Natural killer cell (primary cell): ENCODE measurements at regions not wholly inside any gene's neighbourhood (a gene's known extent, or its start where the extent isn't known, plus 50 kb on each side); places are given as distances from the start of the nearest gene placed in this dataset.

Experiments
- ATAC-seq, 3 donors: fragments of 150-1000 bp in 2 of 3; fragments of 200-7000 bp in 1 of 3; cut with Tn5 transposase; 1 replicate in 1 of 3; 2 replicates in 2 of 3; pipeline ENCODE4 v1.10.0; 2021; ENCODE audit warnings: mild to moderate bottlenecking in 2 of 3, moderate library complexity in 2 of 3
- DNase-seq, 2 donors: peaks; one replicate each; pipeline versions ENCODE4 v3.0.0 to v3.0.0-alpha.2; 2013 to 2021; ENCODE audit warnings: mixed read lengths in 1 of 2
- H3K27ac ChIP-seq: one replicate; pipeline ENCODE4 v1.5.1; 2013; ENCODE audit warnings: mild to moderate bottlenecking, low read length
- H3K27me3 ChIP-seq: one replicate; pipeline ENCODE4 v1.6.1; 2013; ENCODE audit warnings: low read length; ENCODE audit not compliant: control insufficient read depth, insufficient read depth
- H3K36me3 ChIP-seq: one replicate; pipeline ENCODE4 v1.6.1; 2013; ENCODE audit warnings: low read length; ENCODE audit not compliant: control insufficient read depth, insufficient read depth
- H3K4me1 ChIP-seq: one replicate; pipeline ENCODE4 v1.6.1; 2013; ENCODE audit warnings: low read length; ENCODE audit not compliant: control insufficient read depth, insufficient read depth
- H3K4me3 ChIP-seq: one replicate; pipeline ENCODE4 v1.5.1; 2013; ENCODE audit warnings: low read length
- H3K9me3 ChIP-seq: one replicate; pipeline ENCODE4 v1.6.1; 2013; ENCODE audit warnings: low read length; ENCODE audit not compliant: control insufficient read depth, insufficient read depth
- H3K27ac Mint-ChIP-seq, 2 donors: one replicate each; pipeline ENCODE4 v1.8.0; 2022; ENCODE audit warnings: mild to moderate bottlenecking in 2 of 2, mixed read lengths in 2 of 2, moderate library complexity in 1 of 2
- H3K27me3 Mint-ChIP-seq, 2 donors: one replicate each; pipeline ENCODE4 v1.8.0; 2022; ENCODE audit warnings: low read depth in 2 of 2, mixed read lengths in 2 of 2
- H3K36me3 Mint-ChIP-seq: one replicate; pipeline ENCODE4 v1.8.0; 2022; ENCODE audit warnings: mixed read lengths
- H3K4me1 Mint-ChIP-seq, 2 donors: one replicate each; pipeline ENCODE4 v1.8.0; 2022; ENCODE audit warnings: mixed read lengths in 2 of 2
- H3K4me3 Mint-ChIP-seq: one replicate; pipeline ENCODE4 v1.8.0; 2022; ENCODE audit warnings: mild to moderate bottlenecking, moderate library complexity, mixed read lengths
- H3K9me3 Mint-ChIP-seq, 2 donors: one replicate each; pipeline ENCODE4 v1.8.0; 2022; ENCODE audit warnings: mixed read lengths in 2 of 2
- WGBS: methylation state at CpG from one replicate; pipeline ENCODE4 v1.1.7; 2013; ENCODE audit warnings: missing lambda C conversion rate; ENCODE audit not compliant: insufficient coverage; 5-methylcytosine and 5-hydroxymethylcytosine counted together
- intact Hi-C: fragments of 100-400 bp; cut with micrococcal nuclease; formaldehyde crosslinking; loops from one replicate; pipeline ENCODE4 v1.14.2; 2022
- TF ChIP-seq, protein P1 (sequence below): fragments of 200-600 bp; IDR thresholded peaks from one replicate; pipeline ENCODE4 v1.8.0; 2022; ENCODE audit warnings: antibody characterized with exemption

DNA sequence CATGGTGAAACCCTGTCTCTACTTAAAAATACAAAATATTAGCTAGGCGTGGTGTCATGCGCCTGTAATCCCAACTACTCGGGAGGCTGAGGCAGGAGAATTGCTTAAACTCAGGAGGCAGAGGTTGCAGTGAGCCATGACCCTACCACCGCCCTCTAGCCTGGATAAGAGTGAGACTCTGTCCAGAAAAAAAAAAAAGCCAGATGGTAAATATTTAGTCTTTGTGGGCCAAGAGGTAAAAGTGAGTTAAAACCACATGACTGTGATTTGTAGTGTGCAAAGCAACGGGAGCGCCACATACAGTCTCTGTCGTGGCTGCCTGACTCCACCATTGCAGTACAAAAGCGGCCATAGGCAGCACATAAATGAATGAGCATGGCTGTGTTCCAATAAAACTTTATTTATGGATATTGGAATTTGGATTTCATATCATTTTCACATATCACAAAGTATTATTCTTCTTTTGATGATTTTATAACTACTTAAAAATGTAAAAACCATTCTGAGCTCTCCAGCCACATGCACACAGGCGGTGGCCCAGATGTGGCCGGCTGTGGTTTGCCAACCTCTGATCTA lies 51.8 kb upstream of the CASZ1 start:
- H3K27ac Mint-ChIP-seq: no peak overlapping the region
- no peak overlapping the region for H3K4me3 Mint-ChIP-seq
- DNase-seq (no peak), ATAC-seq (no peak)
- H3K27ac ChIP-seq: no peak overlapping the region
- H3K36me3 Mint-ChIP-seq: no peaks in the 10 kb centered on the region
- peaks cover 12 to 28% of the 10 kb centered on the region in 2 donors for H3K27me3 Mint-ChIP-seq
- H3K4me1 Mint-ChIP-seq: no peaks in the 10 kb centered on the region
- H3K4me1 ChIP-seq: no peaks in the 10 kb centered on the region
- intact Hi-C loops: no loop called here
- H3K36me3 ChIP-seq: no peaks in the 10 kb centered on the region
- H3K4me3 ChIP-seq: no peak overlapping the region
- no peaks in the 10 kb centered on the region for H3K27me3 ChIP-seq
- no peaks in the 10 kb centered on the region for H3K9me3 ChIP-seq
- H3K9me3 Mint-ChIP-seq: no peaks in the 10 kb centered on the region
- 80% methylated on average over 10 of the region's 10 CpGs for WGBS
- TF ChIP-seq, protein P1, sequence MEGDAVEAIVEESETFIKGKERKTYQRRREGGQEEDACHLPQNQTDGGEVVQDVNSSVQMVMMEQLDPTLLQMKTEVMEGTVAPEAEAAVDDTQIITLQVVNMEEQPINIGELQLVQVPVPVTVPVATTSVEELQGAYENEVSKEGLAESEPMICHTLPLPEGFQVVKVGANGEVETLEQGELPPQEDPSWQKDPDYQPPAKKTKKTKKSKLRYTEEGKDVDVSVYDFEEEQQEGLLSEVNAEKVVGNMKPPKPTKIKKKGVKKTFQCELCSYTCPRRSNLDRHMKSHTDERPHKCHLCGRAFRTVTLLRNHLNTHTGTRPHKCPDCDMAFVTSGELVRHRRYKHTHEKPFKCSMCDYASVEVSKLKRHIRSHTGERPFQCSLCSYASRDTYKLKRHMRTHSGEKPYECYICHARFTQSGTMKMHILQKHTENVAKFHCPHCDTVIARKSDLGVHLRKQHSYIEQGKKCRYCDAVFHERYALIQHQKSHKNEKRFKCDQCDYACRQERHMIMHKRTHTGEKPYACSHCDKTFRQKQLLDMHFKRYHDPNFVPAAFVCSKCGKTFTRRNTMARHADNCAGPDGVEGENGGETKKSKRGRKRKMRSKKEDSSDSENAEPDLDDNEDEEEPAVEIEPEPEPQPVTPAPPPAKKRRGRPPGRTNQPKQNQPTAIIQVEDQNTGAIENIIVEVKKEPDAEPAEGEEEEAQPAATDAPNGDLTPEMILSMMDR: no peak

DNA sequence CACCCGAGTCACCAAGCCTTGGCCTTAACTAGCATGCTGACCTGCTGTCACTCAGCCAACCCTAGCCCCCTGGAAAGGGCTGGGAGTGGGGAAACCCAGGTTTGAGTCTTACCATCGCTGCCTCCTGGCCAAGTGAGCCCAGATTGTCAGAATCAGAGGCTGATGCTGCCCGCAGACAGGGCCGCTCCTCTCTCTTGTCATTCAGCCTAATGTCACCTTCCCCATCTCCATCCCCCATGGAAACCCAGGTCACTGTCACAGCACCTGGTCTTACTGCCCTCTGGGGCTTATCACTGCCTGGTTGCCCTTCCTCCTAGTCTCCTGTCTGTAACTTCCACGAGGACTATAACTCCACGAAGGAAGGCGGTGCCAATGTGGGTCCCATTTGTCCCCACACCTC lies 53.6 kb upstream of the CASZ1 start:
- no peak overlapping the region for H3K27ac Mint-ChIP-seq
- TF ChIP-seq, protein P1: no peak
- H3K36me3 ChIP-seq: no peaks in the 10 kb centered on the region
- H3K9me3 ChIP-seq: no peaks in the 10 kb centered on the region
- no peaks in the 10 kb centered on the region for H3K9me3 Mint-ChIP-seq
- WGBS: 83% methylated on average over 7 of the region's 7 CpGs
- peaks cover 3 to 14% of the 10 kb centered on the region in 2 donors for H3K27me3 Mint-ChIP-seq
- no peaks in the 10 kb centered on the region for H3K4me1 Mint-ChIP-seq
- no peaks in the 10 kb centered on the region for H3K36me3 Mint-ChIP-seq
- no peak overlapping the region for H3K4me3 Mint-ChIP-seq
- H3K4me3 ChIP-seq: no peak overlapping the region
- intact Hi-C loops: no loop called here
- no peaks in the 10 kb centered on the region for H3K27me3 ChIP-seq
- no peak overlapping the region for H3K27ac ChIP-seq
- H3K4me1 ChIP-seq: no peaks in the 10 kb centered on the region
- ATAC-seq (no peak), DNase-seq (no peak)

DNA sequence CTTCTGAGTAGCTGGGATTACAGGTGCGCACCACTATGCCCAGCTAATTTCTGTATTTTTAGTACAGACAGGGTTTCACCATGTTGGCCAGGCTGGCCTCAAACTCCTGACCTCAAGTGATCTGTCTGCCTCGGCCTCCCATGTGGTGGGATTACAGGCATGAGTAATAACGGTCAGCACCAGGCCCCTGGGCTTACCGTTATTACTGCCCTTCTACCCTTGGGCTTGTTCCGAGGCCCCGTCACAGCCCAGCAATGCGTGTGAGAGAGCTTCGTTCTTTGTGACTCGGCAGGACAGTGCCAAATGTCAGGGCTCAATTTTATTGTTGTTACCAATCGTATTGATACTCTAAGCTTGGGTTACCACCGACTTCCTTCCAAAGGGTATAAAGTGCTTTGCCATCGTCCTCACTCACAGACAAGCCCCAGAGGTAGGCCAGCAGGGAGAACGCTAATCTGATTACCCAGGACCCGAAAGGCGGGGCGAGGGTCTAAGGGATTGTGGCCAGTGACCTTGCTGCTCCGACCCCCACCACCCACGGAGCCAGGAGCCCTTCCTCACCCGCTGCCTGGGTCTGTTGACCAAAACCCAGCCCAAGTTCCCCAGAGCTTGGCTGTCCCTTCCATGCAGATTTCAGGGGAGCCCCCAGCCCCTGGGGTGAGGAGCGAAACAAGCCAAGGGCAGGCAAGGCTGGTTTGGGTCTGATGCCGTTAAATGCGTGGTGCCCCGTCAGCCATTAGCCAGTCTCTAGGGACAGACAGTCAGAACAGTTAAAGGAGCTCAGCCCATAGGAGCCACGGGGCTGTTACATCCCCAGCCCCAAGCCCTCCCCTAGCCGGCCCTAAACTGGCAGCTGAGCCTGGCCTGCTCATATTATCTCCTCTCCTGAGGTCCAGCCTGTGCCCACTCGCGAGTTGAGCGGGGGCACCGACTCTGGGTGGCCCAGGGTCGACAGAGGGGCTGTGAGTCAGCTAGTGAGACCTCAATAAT lies 54.9 kb upstream of the CASZ1 start:
- H3K4me3 ChIP-seq: no peak overlapping the region
- H3K27ac Mint-ChIP-seq: no peak overlapping the region
- peaks cover 0 to 10% of the 10 kb centered on the region in 2 donors for H3K27me3 Mint-ChIP-seq
- no peaks in the 10 kb centered on the region for H3K4me1 Mint-ChIP-seq
- DNase-seq: no peak
- no peaks in the 10 kb centered on the region for H3K9me3 ChIP-seq
- ATAC-seq: no peak
- H3K27ac ChIP-seq: no peak overlapping the region
- H3K9me3 Mint-ChIP-seq: no peaks in the 10 kb centered on the region
- no peaks in the 10 kb centered on the region for H3K4me1 ChIP-seq
- intact Hi-C loops: no loop called here
- no peaks in the 10 kb centered on the region for H3K36me3 ChIP-seq
- TF ChIP-seq, protein P1: no peak
- no peaks in the 10 kb centered on the region for H3K27me3 ChIP-seq
- WGBS: 87% methylated on average over 30 of the region's 30 CpGs
- H3K4me3 Mint-ChIP-seq: no peak overlapping the region
- no peaks in the 10 kb centered on the region for H3K36me3 Mint-ChIP-seq
